Esophagus squamous epithelium (tissue), 4 donors: ENCODE measurements at regions not wholly inside any gene's neighbourhood (a gene's known extent, or its start where the extent isn't known, plus 50 kb on each side); places are given as distances from the start of the nearest gene placed in this dataset.

Source experiments
- POLR2A ChIP-seq, 4 donors: fragments of 450-650 bp; IDR thresholded peaks; one replicate each; pipeline ENCODE4 v1.6.1; 2017; ENCODE audit warnings: antibody characterized with exemption in 4 of 4, mild to moderate bottlenecking in 4 of 4, moderate library complexity in 3 of 4
- TF ChIP-seq, protein P1 (sequence below), 6 experiments: fragments of 450-650 bp in 4 of 6; fragments of 200-600 bp in 2 of 6; sonication (generic) in 2 of 6; IDR thresholded peaks; one replicate each; pipeline ENCODE4 v1.5.1; 2016 to 2019; ENCODE audit warnings: antibody characterized with exemption in 6 of 6, mild to moderate bottlenecking in 4 of 6, moderate library complexity in 4 of 6

DNA sequence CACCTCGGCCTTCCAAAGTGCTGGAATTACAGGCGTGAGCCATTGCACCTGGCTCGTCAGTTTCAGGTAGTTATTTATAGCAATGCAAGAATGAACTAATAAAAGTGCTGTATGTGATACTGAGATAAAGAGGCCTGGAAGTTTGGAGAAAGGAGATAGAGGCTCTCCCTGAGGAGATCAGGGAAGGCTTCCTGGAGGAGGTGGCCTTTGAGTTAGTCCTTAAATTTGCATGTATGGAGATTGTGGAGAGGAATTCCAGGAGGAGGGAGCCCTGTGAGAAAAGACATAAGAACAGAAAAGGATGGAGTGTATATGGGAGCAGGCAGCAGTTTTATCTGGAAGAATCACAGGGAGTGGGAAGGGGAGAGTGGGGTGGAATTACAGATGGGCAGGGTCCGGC is 276.6 kb upstream of the EEF2KMT start:
- TF ChIP-seq, protein P1, sequence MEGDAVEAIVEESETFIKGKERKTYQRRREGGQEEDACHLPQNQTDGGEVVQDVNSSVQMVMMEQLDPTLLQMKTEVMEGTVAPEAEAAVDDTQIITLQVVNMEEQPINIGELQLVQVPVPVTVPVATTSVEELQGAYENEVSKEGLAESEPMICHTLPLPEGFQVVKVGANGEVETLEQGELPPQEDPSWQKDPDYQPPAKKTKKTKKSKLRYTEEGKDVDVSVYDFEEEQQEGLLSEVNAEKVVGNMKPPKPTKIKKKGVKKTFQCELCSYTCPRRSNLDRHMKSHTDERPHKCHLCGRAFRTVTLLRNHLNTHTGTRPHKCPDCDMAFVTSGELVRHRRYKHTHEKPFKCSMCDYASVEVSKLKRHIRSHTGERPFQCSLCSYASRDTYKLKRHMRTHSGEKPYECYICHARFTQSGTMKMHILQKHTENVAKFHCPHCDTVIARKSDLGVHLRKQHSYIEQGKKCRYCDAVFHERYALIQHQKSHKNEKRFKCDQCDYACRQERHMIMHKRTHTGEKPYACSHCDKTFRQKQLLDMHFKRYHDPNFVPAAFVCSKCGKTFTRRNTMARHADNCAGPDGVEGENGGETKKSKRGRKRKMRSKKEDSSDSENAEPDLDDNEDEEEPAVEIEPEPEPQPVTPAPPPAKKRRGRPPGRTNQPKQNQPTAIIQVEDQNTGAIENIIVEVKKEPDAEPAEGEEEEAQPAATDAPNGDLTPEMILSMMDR (IDR thresholded peaks at IDR 0.05) = no peak
- TF ChIP-seq POLR2A (IDR thresholded peaks at IDR 0.05) = no peak
